Mononuclear cell (primary cell): ENCODE measurements at regions not wholly inside any gene's neighbourhood (a gene's known extent, or its start where the extent isn't known, plus 50 kb on each side); places are given as distances from the start of the nearest gene placed in this dataset.
"Not testable (repeated sequence)": the region's sequence is repeated elsewhere in the genome, so short reads cannot be mapped to it uniquely, and the experiment has no call there.

ENCODE experiments used
- H3K27me3 ChIP-seq: 2 replicates; pipeline ENCODE4 v1.6.0; 2011; ENCODE audit warnings: low read length, control low read depth; ENCODE audit not compliant: insufficient read depth
- H3K4me1 ChIP-seq: 2 replicates; pipeline ENCODE4 v1.5.1; 2011; ENCODE audit warnings: mild to moderate bottlenecking, low read length, control low read depth; ENCODE audit not compliant: insufficient read depth
- H3K4me3 ChIP-seq: 2 replicates; pipeline ENCODE4 v1.5.1; 2011; ENCODE audit warnings: mild to moderate bottlenecking, low read length, moderate library complexity
- H3K9me3 ChIP-seq: 2 replicates; pipeline ENCODE4 v1.5.1; 2011; ENCODE audit warnings: low read depth, mild to moderate bottlenecking, control low read depth, low read length

GRCh38 chr5:68066277-68066955, 149.1 kb upstream of the PIK3R1 start:
- Histone ChIP-seq H3K9me3 (no peaks in the 10 kb centered on the region), H3K4me1 (peaks cover 9% of the 10 kb centered on the region), H3K4me3 (no peak overlapping the region), H3K27me3 (no peaks in the 10 kb centered on the region)

- H3K4me3 ChIP-seq, H3K4me1 ChIP-seq, H3K9me3 ChIP-seq, H3K27me3 ChIP-seq: not testable (repeated sequence)
These were observed 150.2 kb upstream of the PIK3R1 start for GRCh38 chr5:68065321-68065720.

- Histone ChIP-seq H3K4me3 (no peak overlapping the region), H3K27me3 (no peaks in the 10 kb centered on the region), H3K4me1 (no peaks in the 10 kb centered on the region), H3K9me3 (no peaks in the 10 kb centered on the region)
These were observed 155.2 kb upstream of the PIK3R1 start for GRCh38 chr5:68060382-68060781.

- H3K4me3 ChIP-seq = no peak overlapping the region
- no peaks in the 10 kb centered on the region for H3K4me1 ChIP-seq
- H3K9me3 ChIP-seq = no peaks in the 10 kb centered on the region
- H3K27me3 ChIP-seq = no peaks in the 10 kb centered on the region
These were observed 158.4 kb upstream of the PIK3R1 start for GRCh38 chr5:68057191-68057590.

- no peaks in the 10 kb centered on the region for H3K4me1 ChIP-seq
- no peak overlapping the region for H3K4me3 ChIP-seq
- no peaks in the 10 kb centered on the region for H3K9me3 ChIP-seq
- H3K27me3 ChIP-seq = no peaks in the 10 kb centered on the region
These were observed 159.9 kb upstream of the PIK3R1 start for GRCh38 chr5:68055686-68056085.

GRCh38 chr5:68054638-68055037, 160.9 kb upstream of the PIK3R1 start:
- no peak overlapping the region for H3K4me3 ChIP-seq
- no peaks in the 10 kb centered on the region for H3K9me3 ChIP-seq
- no peaks in the 10 kb centered on the region for H3K27me3 ChIP-seq
- no peaks in the 10 kb centered on the region for H3K4me1 ChIP-seq

GRCh38 chr5:68053202-68053601, 162.4 kb upstream of the PIK3R1 start:
- Histone ChIP-seq H3K4me1 (no peaks in the 10 kb centered on the region), H3K4me3 (no peak overlapping the region), H3K27me3 (no peaks in the 10 kb centered on the region), H3K9me3 (no peaks in the 10 kb centered on the region)

GRCh38 chr5:68049053-68049713, 166.4 kb upstream of the PIK3R1 start:
- H3K27me3 ChIP-seq = no peaks in the 10 kb centered on the region
- H3K4me3 ChIP-seq = no peak overlapping the region

GRCh38 chr5:68048516-68048915, 167.0 kb upstream of the PIK3R1 start:
- Histone ChIP-seq H3K27me3 (no peaks in the 10 kb centered on the region), H3K9me3 (peaks cover 11% of the 10 kb centered on the region), H3K4me1 (peaks cover 7% of the 10 kb centered on the region), H3K4me3 (no peak overlapping the region)

More at GRCh38 chr5:68049053-68049713, 166.4 kb upstream of the PIK3R1 start:
- Histone ChIP-seq H3K4me1 (peaks cover 7% of the 10 kb centered on the region), H3K9me3 (peaks cover 11% of the 10 kb centered on the region)

- not testable (repeated sequence) for H3K4me3 ChIP-seq, H3K27me3 ChIP-seq
- peaks cover 11% of the 10 kb centered on the region for H3K9me3 ChIP-seq
- H3K4me1 ChIP-seq = peaks cover 12% of the 10 kb centered on the region
These were observed 167.5 kb upstream of the PIK3R1 start for GRCh38 chr5:68048054-68048453.

GRCh38 chr5:68047035-68047434, 168.5 kb upstream of the PIK3R1 start:
- Histone ChIP-seq H3K4me1 (peaks cover 22% of the 10 kb centered on the region), H3K9me3 (peaks cover 11% of the 10 kb centered on the region), H3K27me3 (no peaks in the 10 kb centered on the region), H3K4me3 (no peak overlapping the region)

GRCh38 chr5:68046445-68046844, 169.1 kb upstream of the PIK3R1 start:
- H3K27me3 ChIP-seq = no peaks in the 10 kb centered on the region
- H3K4me1 ChIP-seq = peaks cover 28% of the 10 kb centered on the region
- no peak overlapping the region for H3K4me3 ChIP-seq
- peaks cover 11% of the 10 kb centered on the region for H3K9me3 ChIP-seq

GRCh38 chr5:68041293-68041692, 174.3 kb upstream of the PIK3R1 start:
- H3K4me1 ChIP-seq = peaks cover 59% of the 10 kb centered on the region
- H3K4me3 ChIP-seq = no peak overlapping the region
- H3K9me3 ChIP-seq = no peaks in the 10 kb centered on the region
- H3K27me3 ChIP-seq = no peaks in the 10 kb centered on the region

GRCh38 chr5:68037546-68037945, 178.0 kb upstream of the PIK3R1 start:
- H3K4me1 ChIP-seq = peaks cover 46% of the 10 kb centered on the region
- no peaks in the 10 kb centered on the region for H3K27me3 ChIP-seq
- no peak overlapping the region for H3K4me3 ChIP-seq
- no peaks in the 10 kb centered on the region for H3K9me3 ChIP-seq

GRCh38 chr5:68033961-68034571, 181.5 kb upstream of the PIK3R1 start:
- peaks cover 17% of the 10 kb centered on the region for H3K4me1 ChIP-seq
- no peak overlapping the region for H3K4me3 ChIP-seq
- no peaks in the 10 kb centered on the region for H3K27me3 ChIP-seq
- no peaks in the 10 kb centered on the region for H3K9me3 ChIP-seq
